ENCODE measurements at regions not wholly inside any gene's neighbourhood (a gene's known extent, or its start where the extent isn't known, plus 50 kb on each side); places are given as distances from the start of the nearest gene placed in this dataset.

DNA sequence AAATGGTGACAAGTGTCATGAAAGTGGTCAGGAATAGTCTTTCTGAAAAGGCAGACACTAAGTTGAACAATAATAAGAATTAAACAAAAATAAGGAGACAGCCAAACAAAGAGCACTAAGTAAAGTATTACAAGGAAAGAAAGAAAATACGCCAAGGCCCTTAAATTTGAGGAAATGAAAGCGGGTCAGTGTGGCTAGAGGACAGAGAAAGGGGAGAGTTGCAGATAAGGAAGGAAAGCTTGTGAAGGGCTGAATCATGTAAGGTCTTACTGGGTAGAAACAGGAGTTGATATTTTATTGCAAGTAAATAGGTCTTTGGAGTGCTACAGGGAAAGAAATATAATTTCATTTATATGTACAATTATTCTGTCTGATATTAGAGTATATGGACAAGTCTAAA is 732.1 kb downstream of the EPHA7 start (continued):
- TF ChIP-seq, protein P1, sequence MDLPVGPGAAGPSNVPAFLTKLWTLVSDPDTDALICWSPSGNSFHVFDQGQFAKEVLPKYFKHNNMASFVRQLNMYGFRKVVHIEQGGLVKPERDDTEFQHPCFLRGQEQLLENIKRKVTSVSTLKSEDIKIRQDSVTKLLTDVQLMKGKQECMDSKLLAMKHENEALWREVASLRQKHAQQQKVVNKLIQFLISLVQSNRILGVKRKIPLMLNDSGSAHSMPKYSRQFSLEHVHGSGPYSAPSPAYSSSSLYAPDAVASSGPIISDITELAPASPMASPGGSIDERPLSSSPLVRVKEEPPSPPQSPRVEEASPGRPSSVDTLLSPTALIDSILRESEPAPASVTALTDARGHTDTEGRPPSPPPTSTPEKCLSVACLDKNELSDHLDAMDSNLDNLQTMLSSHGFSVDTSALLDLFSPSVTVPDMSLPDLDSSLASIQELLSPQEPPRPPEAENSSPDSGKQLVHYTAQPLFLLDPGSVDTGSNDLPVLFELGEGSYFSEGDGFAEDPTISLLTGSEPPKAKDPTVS (IDR thresholded peaks at IDR 0.05; ENCODE audit: low read depth, low read length): no peak
- TF ChIP-seq, protein P2, sequence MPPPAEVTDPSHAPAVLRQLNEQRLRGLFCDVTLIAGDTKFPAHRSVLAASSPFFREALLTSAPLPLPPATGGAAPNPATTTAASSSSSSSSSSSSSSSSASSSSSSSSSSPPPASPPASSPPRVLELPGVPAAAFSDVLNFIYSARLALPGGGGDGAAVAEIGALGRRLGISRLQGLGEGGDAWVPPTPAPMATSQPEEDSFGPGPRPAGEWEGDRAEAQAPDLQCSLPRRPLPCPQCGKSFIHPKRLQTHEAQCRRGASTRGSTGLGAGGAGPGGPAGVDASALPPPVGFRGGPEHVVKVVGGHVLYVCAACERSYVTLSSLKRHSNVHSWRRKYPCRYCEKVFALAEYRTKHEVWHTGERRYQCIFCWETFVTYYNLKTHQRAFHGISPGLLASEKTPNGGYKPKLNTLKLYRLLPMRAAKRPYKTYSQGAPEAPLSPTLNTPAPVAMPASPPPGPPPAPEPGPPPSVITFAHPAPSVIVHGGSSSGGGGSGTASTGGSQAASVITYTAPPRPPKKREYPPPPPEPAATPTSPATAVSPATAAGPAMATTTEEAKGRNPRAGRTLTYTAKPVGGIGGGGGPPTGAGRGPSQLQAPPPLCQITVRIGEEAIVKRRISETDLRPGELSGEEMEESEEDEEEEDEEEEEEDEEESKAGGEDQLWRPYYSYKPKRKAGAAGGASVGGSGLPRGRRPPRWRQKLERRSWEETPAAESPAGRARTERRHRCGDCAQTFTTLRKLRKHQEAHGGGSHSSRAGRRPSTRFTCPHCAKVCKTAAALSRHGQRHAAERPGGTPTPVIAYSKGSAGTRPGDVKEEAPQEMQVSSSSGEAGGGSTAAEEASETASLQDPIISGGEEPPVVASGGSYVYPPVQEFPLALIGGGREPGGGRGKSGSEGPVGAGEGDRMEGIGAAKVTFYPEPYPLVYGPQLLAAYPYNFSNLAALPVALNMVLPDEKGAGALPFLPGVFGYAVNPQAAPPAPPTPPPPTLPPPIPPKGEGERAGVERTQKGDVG (CRISPR knock-in tag; IDR thresholded peaks at IDR 0.05): no peak
- TF ChIP-seq FOXK2 (IDR thresholded peaks at IDR 0.05): no peak

DNA sequence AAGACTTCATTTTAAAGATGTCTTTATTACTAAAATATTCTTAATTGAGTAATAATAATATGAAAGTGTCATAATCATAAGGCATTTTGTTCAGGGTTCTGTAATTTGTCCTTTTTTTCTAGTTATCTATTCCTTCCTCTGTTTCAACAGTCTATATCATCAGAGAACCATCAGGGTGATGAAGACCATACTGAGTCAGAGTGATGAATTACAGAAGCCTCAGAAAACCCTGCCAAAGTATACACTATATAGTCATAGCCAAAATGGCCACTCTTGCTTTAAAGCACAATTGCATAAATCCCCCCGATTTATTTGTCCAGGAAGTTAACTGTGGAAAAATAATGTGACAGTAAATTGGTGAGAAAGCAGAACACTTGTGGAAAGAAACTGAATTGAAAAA is 735.0 kb downstream of the EPHA7 start:
- ChIA-PET POLR2A (no interaction called here), CTCF (no interaction called here), RAD21 (ENCODE audit: unreplicated experiment) (no interaction called here), SMC1A (ENCODE audit: uncharacterized antibody, unreplicated experiment) (no interaction called here)
- WGBS (ENCODE audit: insufficient coverage, insufficient replicate concordance, low lambda C conversion rate, missing lambda C conversion rate): 76% methylated on average over 1 of the region's 1 CpG
- Histone ChIP-seq H3K36me3 (ENCODE audit: control insufficient read depth in 2 of 2, insufficient read depth in 2 of 2, low read length in 1 of 2) (no peaks in the 10 kb centered on the region), H2AFZ (ENCODE audit: control insufficient read depth, low read depth, low read length) (no peak overlapping the region), H3K27ac (ENCODE audit: control insufficient read depth, insufficient read depth) (no peak overlapping the region), H3K79me2 (ENCODE audit: control insufficient read depth, insufficient read depth, low read length) (no peaks in the 10 kb centered on the region), H3K27me3 (replicated peaks in 1 of 2; ENCODE audit: control insufficient read depth in 2 of 2, insufficient read depth in 2 of 2, low read length in 1 of 2) (no peaks in the 10 kb centered on the region), H3K4me2 (ENCODE audit: control insufficient read depth, insufficient read depth) (no peak overlapping the region), H3K4me3 (no peak overlapping the region), H3K4me1 (ENCODE audit: control insufficient read depth, insufficient read depth, low read length) (no peaks in the 10 kb centered on the region), H3K9me3 (replicated peaks; ENCODE audit: control insufficient read depth, insufficient read depth, low read length) (no peaks in the 10 kb centered on the region), H4K20me1 (ENCODE audit: control insufficient read depth, insufficient read depth) (no peaks in the 10 kb centered on the region), H3K9ac (ENCODE audit: control insufficient read depth, insufficient read depth, low read length) (no peak overlapping the region)
- no peak for DNase-seq (ENCODE audit: low read depth, low spot score)
- FAIRE-seq: no peak
- no peak for TF ChIP-seq ESRRA (IDR thresholded peaks at IDR 0.05; ENCODE audit: low read length)
- TF ChIP-seq DPF2 (IDR thresholded peaks at IDR 0.05): no peak
- TF ChIP-seq ZSCAN29 (IDR thresholded peaks at IDR 0.05): no peak
- no peak for TF ChIP-seq BACH1 (IDR thresholded peaks at IDR 0.05; ENCODE audit: borderline replicate concordance)
- no peak for TF ChIP-seq TAF1 (IDR thresholded peaks at IDR 0.05; ENCODE audit: borderline replicate concordance, low read depth, low read length)
- TF ChIP-seq LARP7 (IDR thresholded peaks at IDR 0.05): no peak
- no peak for TF ChIP-seq POU2F2 (IDR thresholded peaks at IDR 0.05; ENCODE audit: borderline replicate concordance, low read depth, low read length)
- TF ChIP-seq, protein P2 (CRISPR knock-in tag; IDR thresholded peaks at IDR 0.05): no peak
- TF ChIP-seq HDGF (IDR thresholded peaks at IDR 0.05): no peak
- in situ Hi-C loops (cut with MboI): no loop called here
- no TSS peak for BruUV-seq (replicated peaks)
- intact Hi-C loops (cut with micrococcal nuclease; ENCODE audit: unreplicated experiment): no loop called here
- no peak for ATAC-seq

Measured in GM12878 (cell line).